Esophagus muscularis mucosa (tissue), 4 donors: ENCODE measurements at regions not wholly inside any gene's neighbourhood (a gene's known extent, or its start where the extent isn't known, plus 50 kb on each side); places are given as distances from the start of the nearest gene placed in this dataset.

Experiments
- DNase-seq: peaks from one replicate; pipeline ENCODE4 v3.0.0-alpha.2; 2017; ENCODE audit errors: extremely low spot score
- H3K27ac ChIP-seq, 4 donors: fragments of 200-600 bp; sonication (generic); replicated peaks in 1 of 4; 1 replicate in 3 of 4; 2 replicates in 1 of 4; pipeline ENCODE4 v1.5.1; 2016 to 2019; ENCODE audit warnings: mild to moderate bottlenecking in 1 of 4
- H3K27me3 ChIP-seq, 4 donors: fragments of 200-600 bp; sonication (generic); one replicate each; pipeline versions ENCODE4 v1.5.1 to v1.6.0; 2016 to 2019
- H3K36me3 ChIP-seq, 4 donors: fragments of 200-600 bp; sonication (generic); one replicate each; pipeline ENCODE4 v1.5.1; 2016 to 2019
- H3K4me1 ChIP-seq, 4 donors: fragments of 200-600 bp; sonication (generic); one replicate each; pipeline ENCODE4 v1.5.1; 2016 to 2019
- H3K4me3 ChIP-seq, 4 donors: fragments of 200-600 bp; sonication (generic); 1 replicate in 2 of 4; 2 replicates in 2 of 4; pipeline ENCODE4 v1.5.1; 2016 to 2019; ENCODE audit warnings: mild to moderate bottlenecking in 4 of 4, moderate library complexity in 1 of 4
- H3K9me3 ChIP-seq, 4 donors: fragments of 200-600 bp; sonication (generic); 1 replicate in 3 of 4; 2 replicates in 1 of 4; pipeline ENCODE4 v1.5.1; 2016 to 2019
- EP300 ChIP-seq: sonication (generic); formaldehyde crosslinking; IDR thresholded peaks from one replicate; pipeline ENCODE4 v1.6.1; 2017; ENCODE audit warnings: antibody characterized with exemption
- POLR2A ChIP-seq: fragments of 450-650 bp; IDR thresholded peaks from one replicate; pipeline ENCODE4 v1.6.1; 2017; ENCODE audit warnings: antibody characterized with exemption, moderate library complexity, mild to moderate bottlenecking, low read depth
- POLR2AphosphoS5 ChIP-seq, 2 donors: sonication (generic); formaldehyde crosslinking; IDR thresholded peaks; one replicate each; pipeline ENCODE4 v1.6.1; 2017; ENCODE audit warnings: antibody characterized with exemption in 2 of 2
- WGBS: methylation state at CpG from one replicate; pipeline ENCODE4 v1.1.5; 2018; 5-methylcytosine and 5-hydroxymethylcytosine counted together
- intact Hi-C: fragments of 100-400 bp; cut with DNase I; formaldehyde crosslinking; loops from one replicate; pipeline ENCODE4 v1.15.1; 2023
- TF ChIP-seq, protein P1 (sequence below), 3 experiments: fragments of 200-600 bp in 2 of 3; fragments of 450-650 bp in 1 of 3; sonication (generic) in 2 of 3; IDR thresholded peaks; one replicate each; pipeline ENCODE4 v1.5.1; 2017 to 2019; ENCODE audit warnings: antibody characterized with exemption in 3 of 3, mild to moderate bottlenecking in 2 of 3, moderate library complexity in 1 of 3

- intact Hi-C loops, result no loop called here
Observed at GRCh38 chr6:105985098-105985815, 100.9 kb upstream of the PRDM1 start.

DNA sequence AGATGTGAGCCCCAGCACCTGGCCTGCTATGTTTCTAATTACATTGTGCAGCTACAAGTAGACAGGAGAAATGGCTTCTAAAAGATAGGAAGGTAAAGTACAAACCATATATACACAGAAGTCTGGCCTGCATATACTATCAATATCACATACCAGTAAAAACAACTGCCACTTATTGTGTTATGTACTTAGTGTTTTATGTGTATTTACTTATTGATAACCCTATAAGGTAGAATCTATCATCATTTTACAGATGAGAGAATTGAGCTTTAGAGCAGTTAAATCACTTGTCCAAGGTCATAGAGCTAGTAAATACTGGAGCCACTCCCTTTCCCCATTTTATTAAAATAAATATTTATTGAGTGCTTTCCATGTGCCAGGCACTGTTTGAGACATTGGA lies 102.4 kb upstream of the PRDM1 start:
- no peak for DNase-seq
- H3K4me1 ChIP-seq, result peaks cover 6 to 23% (median 21%) of the 10 kb centered on the region in 4 donors
- no peak overlapping the region for H3K27ac ChIP-seq
- peaks cover 0 to 77% (median 24%) of the 10 kb centered on the region in 4 donors for H3K27me3 ChIP-seq
- H3K36me3 ChIP-seq, result no peaks in the 10 kb centered on the region
- no peak for TF ChIP-seq POLR2A
- no peak for TF ChIP-seq EP300
- TF ChIP-seq POLR2AphosphoS5 (IDR thresholded peaks at IDR 0.05), result no peak
- no peaks in the 10 kb centered on the region for H3K9me3 ChIP-seq
- no peak overlapping the region for H3K4me3 ChIP-seq
- intact Hi-C loops, result loop anchor here (2.0 kb wide), 1 partner anchor 19 kb away; no protein-coding TSS in a partner anchor

More at GRCh38 chr6:105985098-105985815, 100.9 kb upstream of the PRDM1 start:
- H3K36me3 ChIP-seq, result no peaks in the 10 kb centered on the region
- no peak for DNase-seq
- TF ChIP-seq POLR2A (no peak), POLR2AphosphoS5 (IDR thresholded peaks at IDR 0.05) (no peak), EP300 (no peak)
- TF ChIP-seq, protein P1, sequence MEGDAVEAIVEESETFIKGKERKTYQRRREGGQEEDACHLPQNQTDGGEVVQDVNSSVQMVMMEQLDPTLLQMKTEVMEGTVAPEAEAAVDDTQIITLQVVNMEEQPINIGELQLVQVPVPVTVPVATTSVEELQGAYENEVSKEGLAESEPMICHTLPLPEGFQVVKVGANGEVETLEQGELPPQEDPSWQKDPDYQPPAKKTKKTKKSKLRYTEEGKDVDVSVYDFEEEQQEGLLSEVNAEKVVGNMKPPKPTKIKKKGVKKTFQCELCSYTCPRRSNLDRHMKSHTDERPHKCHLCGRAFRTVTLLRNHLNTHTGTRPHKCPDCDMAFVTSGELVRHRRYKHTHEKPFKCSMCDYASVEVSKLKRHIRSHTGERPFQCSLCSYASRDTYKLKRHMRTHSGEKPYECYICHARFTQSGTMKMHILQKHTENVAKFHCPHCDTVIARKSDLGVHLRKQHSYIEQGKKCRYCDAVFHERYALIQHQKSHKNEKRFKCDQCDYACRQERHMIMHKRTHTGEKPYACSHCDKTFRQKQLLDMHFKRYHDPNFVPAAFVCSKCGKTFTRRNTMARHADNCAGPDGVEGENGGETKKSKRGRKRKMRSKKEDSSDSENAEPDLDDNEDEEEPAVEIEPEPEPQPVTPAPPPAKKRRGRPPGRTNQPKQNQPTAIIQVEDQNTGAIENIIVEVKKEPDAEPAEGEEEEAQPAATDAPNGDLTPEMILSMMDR (IDR thresholded peaks at IDR 0.05), result no peak
- H3K4me3 ChIP-seq, result peak overlapping the region in 2 of 4 donors; percentile 29 to 31
- no peaks in the 10 kb centered on the region for H3K9me3 ChIP-seq
- H3K27me3 ChIP-seq, result peaks cover 0 to 91% (median 29%) of the 10 kb centered on the region in 4 donors
- peaks cover 6 to 23% (median 21%) of the 10 kb centered on the region in 4 donors for H3K4me1 ChIP-seq
- WGBS, result 66% methylated on average over 5 of the region's 5 CpGs
- no peak overlapping the region for H3K27ac ChIP-seq

DNA sequence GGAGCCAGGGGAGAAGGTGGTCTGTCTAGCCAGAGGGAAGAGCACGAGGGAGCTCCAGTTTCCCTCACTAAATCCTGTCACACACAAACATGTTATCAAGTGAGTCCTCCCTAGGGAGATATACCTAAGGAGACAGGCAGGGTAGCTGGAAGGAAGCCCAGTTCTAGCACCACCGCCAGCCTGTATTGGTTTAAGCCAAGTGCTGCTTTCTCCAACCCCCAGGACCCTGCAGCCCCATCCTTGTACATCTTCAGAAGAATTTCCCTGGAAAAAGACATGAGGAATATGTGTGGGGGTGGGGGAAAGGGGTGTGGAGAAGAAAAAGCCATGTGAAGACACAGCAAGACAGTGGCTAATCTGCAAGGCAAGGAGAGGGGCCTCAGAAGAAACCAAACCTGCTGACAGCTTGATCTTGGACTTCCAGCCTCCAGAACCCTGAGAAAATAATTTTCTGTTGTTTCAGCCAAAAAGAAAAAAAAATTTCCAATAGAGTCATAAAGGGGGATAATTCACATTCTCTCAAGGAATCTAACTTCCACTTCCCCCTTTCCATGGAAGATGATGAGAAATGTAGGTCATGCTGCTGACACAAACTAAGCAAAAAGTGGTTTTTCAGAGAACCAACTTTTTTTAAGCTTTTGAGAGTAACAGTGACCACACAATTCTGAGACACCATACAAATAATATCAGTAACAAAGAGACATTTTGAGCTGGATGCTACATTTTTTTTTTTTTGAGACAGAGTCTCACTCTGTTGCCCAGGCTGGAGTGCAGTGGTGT lies 103.2 kb upstream of the PRDM1 start:
- Histone ChIP-seq H3K27ac (no peak overlapping the region), H3K9me3 (no peaks in the 10 kb centered on the region), H3K36me3 (no peaks in the 10 kb centered on the region), H3K27me3 (peaks cover 0 to 75% (median 24%) of the 10 kb centered on the region in 4 donors), H3K4me1 (peaks cover 6 to 23% (median 21%) of the 10 kb centered on the region in 4 donors), H3K4me3 (no peak overlapping the region)
- TF ChIP-seq POLR2A, result no peak
- no peak for TF ChIP-seq POLR2AphosphoS5 (IDR thresholded peaks at IDR 0.05)
- TF ChIP-seq, protein P1 (IDR thresholded peaks at IDR 0.05), result no peak
- no peak for TF ChIP-seq EP300
- no peak for DNase-seq
- intact Hi-C loops, result loop anchor here (2.0 kb wide), 1 partner anchor 20 kb away; no protein-coding TSS in a partner anchor
- 79% methylated on average over 2 of the region's 2 CpGs for WGBS

- Histone ChIP-seq H3K4me3 (peak overlapping the region in 2 of 4 donors; percentile 35 to 41), H3K36me3 (no peaks in the 10 kb centered on the region), H3K27ac (no peak overlapping the region), H3K9me3 (no peaks in the 10 kb centered on the region), H3K27me3 (peaks cover 0 to 68% (median 24%) of the 10 kb centered on the region in 4 donors), H3K4me1 (peaks cover 6 to 23% (median 21%) of the 10 kb centered on the region in 4 donors)
- TF ChIP-seq EP300 (no peak), POLR2AphosphoS5 (IDR thresholded peaks at IDR 0.05) (no peak), POLR2A (no peak)
- TF ChIP-seq, protein P1 (IDR thresholded peaks at IDR 0.05), result no peak
- intact Hi-C loops, result loop anchor here (2.0 kb wide), 1 partner anchor 21 kb away; no protein-coding TSS in a partner anchor
- DNase-seq, result no peak
- 73% methylated on average over 15 of the region's 15 CpGs for WGBS
Observed at GRCh38 chr6:105981888-105982358, 104.2 kb upstream of the PRDM1 start.
